HEK293T (cell line): ENCODE measurements at regions not wholly inside any gene's neighbourhood (a gene's known extent, or its start where the extent isn't known, plus 50 kb on each side); places are given as distances from the start of the nearest gene placed in this dataset.

Experiments used
- ARNT ChIP-seq: fragments of 450-650 bp; IDR thresholded peaks from 2 replicates; pipeline ENCODE4 v1.6.1; 2017; ENCODE audit warnings: mild to moderate bottlenecking
- BHLHE40 ChIP-seq: fragments of 450-650 bp; IDR thresholded peaks from 2 replicates; pipeline ENCODE4 v1.6.1; 2016; ENCODE audit warnings: mild to moderate bottlenecking, moderate library complexity, borderline replicate concordance
- ELF4 ChIP-seq: fragments of 450-650 bp; IDR thresholded peaks from 2 replicates; pipeline ENCODE4 v1.6.1; 2017; ENCODE audit warnings: antibody characterized with exemption
- FOXA1 ChIP-seq: fragments of 450-650 bp; IDR thresholded peaks from 2 replicates; pipeline ENCODE4 v1.6.1; 2016; ENCODE audit warnings: mild to moderate bottlenecking
- FOXK2 ChIP-seq: fragments of 450-650 bp; IDR thresholded peaks from 2 replicates; pipeline ENCODE4 v1.6.1; 2016; ENCODE audit warnings: mild to moderate bottlenecking
- FOXM1 ChIP-seq: fragments of 450-650 bp; IDR thresholded peaks from 2 replicates; pipeline ENCODE4 v1.6.1; 2017; ENCODE audit warnings: mild to moderate bottlenecking, borderline replicate concordance
- HDGF ChIP-seq: fragments of 450-650 bp; IDR thresholded peaks from 2 replicates; pipeline ENCODE4 v1.6.1; 2017; ENCODE audit warnings: antibody characterized with exemption, borderline replicate concordance
- L3MBTL2 ChIP-seq: fragments of 450-650 bp; conservative IDR thresholded peaks from 2 replicates; pipeline ENCODE4 v1.6.1; 2016; ENCODE audit warnings: mild to moderate bottlenecking
- LEF1 ChIP-seq: fragments of 450-650 bp; IDR thresholded peaks from 2 replicates; pipeline ENCODE4 v1.6.1; 2017; ENCODE audit warnings: mild to moderate bottlenecking, borderline replicate concordance
- SP1 ChIP-seq: fragments of 450-650 bp; IDR thresholded peaks from 2 replicates; pipeline ENCODE4 v1.6.1; 2017
- SUZ12 ChIP-seq: fragments of 450-650 bp; IDR thresholded peaks from 2 replicates; pipeline ENCODE4 v1.6.1; 2016; ENCODE audit warnings: mild to moderate bottlenecking
- TARDBP ChIP-seq: fragments of 450-650 bp; IDR thresholded peaks from 2 replicates; pipeline ENCODE4 v1.6.1; 2016
- TF ChIP-seq, protein P1 (sequence below): fragments of 450-650 bp; IDR thresholded peaks from 2 replicates; pipeline ENCODE4 v1.6.1; 2016

DNA sequence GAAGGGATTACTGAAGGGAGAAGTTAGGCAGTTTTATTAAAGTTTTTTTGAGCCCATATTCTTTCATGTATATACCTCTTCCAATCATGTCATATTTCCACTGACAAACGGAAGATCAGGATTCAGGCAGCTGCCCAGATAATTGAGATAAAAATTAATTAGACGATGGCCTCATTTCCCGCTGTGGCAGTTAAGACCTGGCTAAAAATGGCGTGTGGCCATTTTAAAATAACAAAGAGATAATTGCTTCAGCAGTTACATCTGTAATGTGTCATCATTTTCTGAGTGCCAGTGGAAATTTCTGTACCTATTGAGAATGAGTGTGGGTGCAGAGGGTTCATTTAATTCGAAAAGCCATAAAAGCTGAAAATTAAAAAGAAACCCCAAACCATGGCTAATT lies 215.1 kb downstream of the STK31 start:
- TF ChIP-seq BHLHE40 (no peak), LEF1 (no peak), SP1 (no peak), FOXA1 (no peak), ELF4 (no peak), L3MBTL2 (no peak), SUZ12 (no peak), HDGF (no peak), FOXK2 (no peak), ARNT (no peak), TARDBP (no peak), FOXM1 (no peak)
- TF ChIP-seq, protein P1, sequence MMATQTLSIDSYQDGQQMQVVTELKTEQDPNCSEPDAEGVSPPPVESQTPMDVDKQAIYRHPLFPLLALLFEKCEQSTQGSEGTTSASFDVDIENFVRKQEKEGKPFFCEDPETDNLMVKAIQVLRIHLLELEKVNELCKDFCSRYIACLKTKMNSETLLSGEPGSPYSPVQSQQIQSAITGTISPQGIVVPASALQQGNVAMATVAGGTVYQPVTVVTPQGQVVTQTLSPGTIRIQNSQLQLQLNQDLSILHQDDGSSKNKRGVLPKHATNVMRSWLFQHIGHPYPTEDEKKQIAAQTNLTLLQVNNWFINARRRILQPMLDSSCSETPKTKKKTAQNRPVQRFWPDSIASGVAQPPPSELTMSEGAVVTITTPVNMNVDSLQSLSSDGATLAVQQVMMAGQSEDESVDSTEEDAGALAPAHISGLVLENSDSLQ, result no peak
